K562 (cell line): ENCODE measurements at regions not wholly inside any gene's neighbourhood (a gene's known extent, or its start where the extent isn't known, plus 50 kb on each side); places are given as distances from the start of the nearest gene placed in this dataset.

ENCODE experiments used
- ATAC-seq: fragments of 200-7000 bp; cut with Tn5 transposase; 3 replicates; pipeline ENCODE4 v1.9.1; 2020; ENCODE audit warnings: moderate library complexity
- BruUV-seq: library from RNA; stranded (reverse); fragments of 400-500 nt; replicated peaks from 2 replicates; lab custom pipeline; 2021; lab: Mats Ljungman, UMichigan
- CTCF ChIA-PET: fragments of 300-600 bp; formaldehyde crosslinking; extraction: SDS; loops from one replicate; lab custom pipeline; 2021; ENCODE audit warnings: low intra/inter-chr PET ratio; lab: Yijun Ruan, JAX
- POLR2A ChIA-PET: fragments of 300-600, 350-650 bp; sonication (Branson Sonifier 250); formaldehyde crosslinking; extraction: SDS; loops from one replicate; lab custom pipeline; 2021; ENCODE audit warnings: antibody characterized with exemption, inconsistent platforms; lab: Yijun Ruan, JAX
- DNase-seq, 4 experiments: peaks; one replicate each; pipeline versions ENCODE4 v3.0.0 to v3.0.0-alpha.2; 2011 to 2018; ENCODE audit warnings: low spot score in 3 of 4, mixed read lengths in 3 of 4; ENCODE audit errors: extremely low read depth in 1 of 4
- FAIRE-seq: peaks from 2 replicates; lab custom pipeline; 2011; peaks lifted over from hg19 to GRCh38; lab: Jason Lieb, UNC
- H2AFZ ChIP-seq: 2 replicates; pipeline ENCODE4 v1.6.0; 2011; ENCODE audit warnings: low read depth, low read length, control low read depth, inconsistent platforms
- H3K27ac ChIP-seq: fragments of 200-600 bp; 3 replicates; pipeline ENCODE4 v1.8.0; 2011; ENCODE audit warnings: low read depth, mild to moderate bottlenecking, control low read depth, inconsistent platforms, low read length, moderate library complexity, mixed read lengths; ENCODE audit errors: extremely low read depth
- H3K27me3 ChIP-seq, 2 experiments: fragments of 300-600 bp in 1 of 2; 2 replicates in 1 of 2; 3 replicates in 1 of 2; pipeline versions ENCODE4 v1.6.0 to v1.8.0; 2011; ENCODE audit warnings: inconsistent platforms in 2 of 2, low read length in 2 of 2, mild to moderate bottlenecking in 1 of 2, mixed read lengths in 1 of 2, moderate library complexity in 1 of 2; ENCODE audit not compliant: control insufficient read depth in 2 of 2, insufficient read depth in 2 of 2
- H3K36me3 ChIP-seq: fragments of 300-600 bp; 3 replicates; pipeline ENCODE4 v1.8.0; 2011; ENCODE audit warnings: mild to moderate bottlenecking, low read length, inconsistent platforms; ENCODE audit not compliant: control insufficient read depth, insufficient read depth
- H3K4me1 ChIP-seq, 2 experiments: fragments of 200-600 bp in 1 of 2; replicated peaks in 1 of 2; 2 replicates in 1 of 2; 3 replicates in 1 of 2; pipeline versions ENCODE4 v1.5.1 to v1.8.0; 2011; ENCODE audit warnings: inconsistent platforms in 2 of 2, low read length in 2 of 2, mild to moderate bottlenecking in 1 of 2, mixed read lengths in 1 of 2, moderate library complexity in 1 of 2; ENCODE audit not compliant: control insufficient read depth in 2 of 2, insufficient read depth in 2 of 2
- H3K4me2 ChIP-seq: 2 replicates; pipeline ENCODE4 v1.6.1; 2011; ENCODE audit warnings: low read length, control low read depth, inconsistent platforms, mixed read lengths; ENCODE audit not compliant: insufficient read depth
- H3K4me3 ChIP-seq: fragments of 200-600 bp; sonication (generic), shearing (Covaris generic); 2 replicates; pipeline ENCODE4 v1.5.1; 2016; ENCODE audit warnings: control low read depth, inconsistent platforms
- H3K79me2 ChIP-seq: fragments of 200-600 bp; 3 replicates; pipeline ENCODE4 v1.8.0; 2011; ENCODE audit warnings: low read length, inconsistent platforms; ENCODE audit not compliant: control insufficient read depth, insufficient read depth
- H3K9ac ChIP-seq, 2 experiments: 2 replicates each; pipeline versions ENCODE4 v1.6.0 to v1.6.1; 2011; ENCODE audit warnings: low read depth in 2 of 2, low read length in 2 of 2, control low read depth in 1 of 2, inconsistent platforms in 1 of 2, mild to moderate bottlenecking in 1 of 2, mixed read lengths in 1 of 2; ENCODE audit not compliant: insufficient read depth in 1 of 2
- H3K9me1 ChIP-seq: one replicate; pipeline ENCODE4 v1.6.0; 2011; ENCODE audit warnings: inconsistent platforms, mild to moderate bottlenecking, low read length, moderate library complexity; ENCODE audit not compliant: control insufficient read depth, insufficient read depth
- H3K9me3 ChIP-seq: replicated peaks from 2 replicates; pipeline ENCODE4 v1.5.1; 2011; ENCODE audit warnings: low read depth, low read length, inconsistent platforms; ENCODE audit not compliant: control insufficient read depth, insufficient read depth
- H4K20me1 ChIP-seq: replicated peaks from 2 replicates; pipeline ENCODE4 v1.6.1; 2011; ENCODE audit warnings: low read length, inconsistent platforms, mixed read lengths; ENCODE audit not compliant: control insufficient read depth, insufficient read depth
- ADNP ChIP-seq: fragments of 200-800 bp; sonication (Bioruptor generic); IDR thresholded peaks from 2 replicates; pipeline ENCODE4 v1.6.1; 2016; ENCODE audit warnings: missing genetic modification characterization, missing compliant biosample characterization
- BCOR ChIP-seq: fragments of 450-650 bp; IDR thresholded peaks from 2 replicates; pipeline ENCODE4 v1.6.1; 2016
- HMG20B ChIP-seq: fragments of 250-450 bp; sonication (Bioruptor Pico); IDR thresholded peaks from 2 replicates; pipeline ENCODE4 v1.5.0; 2021; ENCODE audit warnings: mild to moderate bottlenecking
- KDM1A ChIP-seq, 2 experiments: fragments of 450-650 bp; IDR thresholded peaks; 2 replicates each; pipeline ENCODE4 v1.6.1; 2016; ENCODE audit warnings: mild to moderate bottlenecking in 2 of 2
- ZNF277 ChIP-seq: fragments of 250-450 bp; sonication (Bioruptor Pico); IDR thresholded peaks from 2 replicates; pipeline ENCODE4 v1.8.0; 2022; ENCODE audit warnings: inconsistent platforms, mild to moderate bottlenecking, moderate library complexity, borderline replicate concordance
- WGBS: fragments of 100-300 bp; shearing (Covaris generic); methylation state at CpG from one replicate; pipeline ENCODE4 v1.1.6; 2016; ENCODE audit warnings: low coverage, mixed read lengths; ENCODE audit not compliant: insufficient coverage; ENCODE audit errors: missing lambda C conversion rate; 5-methylcytosine and 5-hydroxymethylcytosine counted together
- in situ Hi-C: fragments of 300-500 bp; cut with MboI; formaldehyde crosslinking; loops from 4 replicates; pipeline ENCODE4 v1.15.0; 2018; ENCODE audit warnings: inconsistent platforms, mixed read lengths
- intact Hi-C: fragments of 100-400 bp; cut with micrococcal nuclease; formaldehyde crosslinking; loops from 2 replicates; pipeline ENCODE4 v1.14.2; 2022

GRCh38 chr5:91222482-91222881, 160.6 kb downstream of the ARRDC3 start:
- FAIRE-seq (no peak), ATAC-seq (no peak)
- WGBS, result 9% methylated on average over 5 of the region's 5 CpGs

More at GRCh38 chr5:91222482-91222881, 160.6 kb downstream of the ARRDC3 start:
- Histone ChIP-seq H3K36me3 (no peaks in the 10 kb centered on the region), H2AFZ (no peak overlapping the region), H3K4me1 (peaks cover 0 to 14% of the 10 kb centered on the region in 2 experiments; a peak in 3 of 5 replicates), H3K27me3 (no peaks in the 10 kb centered on the region), H3K9me3 (no peaks in the 10 kb centered on the region), H3K79me2 (no peaks in the 10 kb centered on the region), H3K4me2 (no peak overlapping the region), H3K9me1 (no peaks in the 10 kb centered on the region), H4K20me1 (no peaks in the 10 kb centered on the region), H3K9ac (no peak overlapping the region), H3K4me3 (no peak overlapping the region), H3K27ac (no peak overlapping the region)
- intact Hi-C loops, result loop anchor here (5.0 kb wide), 1 partner anchor 290 kb away; no protein-coding TSS in a partner anchor
- CTCF ChIA-PET, result interaction anchor here (0.8 kb wide), 1 partner anchor 162 kb away, joined by 4 read pairs; no protein-coding TSS in a partner anchor
- in situ Hi-C loops, result no loop called here
- DNase-seq, result no peak
- no TSS peak for BruUV-seq
- POLR2A ChIA-PET, result interaction anchor here (1.1 to 1.7 kb wide), 2 partner anchors 158 to 161 kb away, joined by 4 to 8 read pairs; partner anchors contain the start of gene ARRDC3
- TF ChIP-seq KDM1A (IDR thresholded peaks at IDR 0.05), result peak in 1 of 2 experiments; percentile 59; a peak in 2 of 4 replicates
- TF ChIP-seq HMG20B, result no peak
- peak; percentile 62; the same call in 1 of the 2 replicates for TF ChIP-seq ADNP (tag)
- TF ChIP-seq BCOR, result peak; percentile 55; the same call in 1 of the 2 replicates
- TF ChIP-seq ZNF277 (CRISPR knock-in tag), result no peak
